ENCODE measurements at regions not wholly inside any gene's neighbourhood (a gene's known extent, or its start where the extent isn't known, plus 50 kb on each side); places are given as distances from the start of the nearest gene placed in this dataset.

GRCh38 chr12:127770118-127770517 lies 496.9 kb upstream of the TMEM132C start:
- Histone ChIP-seq H3K27me3 (peaks cover 0 to 7% (median 0%) of the 10 kb centered on the region in 9 donors), H3K9me3 (no peaks in the 10 kb centered on the region), H3K27ac (no peak overlapping the region), H3K4me1 (no peaks in the 10 kb centered on the region), H3K4me3 (no peak overlapping the region), H3K36me3 (no peaks in the 10 kb centered on the region)
- DNase-seq = no peak
- intact Hi-C loops (cut with DNase I) = no loop called here
- TF ChIP-seq CTCF (IDR thresholded peaks at IDR 0.05) (no peak), POLR2A (IDR thresholded peaks at IDR 0.05) (no peak)
- 29 to 46% (median 40%) methylated on average over 8 of the region's 8 CpGs for WGBS, 4 donors
- ATAC-seq = no peak

- intact Hi-C loops (cut with DNase I) = no loop called here
- TF ChIP-seq CTCF (IDR thresholded peaks at IDR 0.05) = no peak
- TF ChIP-seq POLR2A (IDR thresholded peaks at IDR 0.05) = no peak
- H3K4me3 ChIP-seq = no peak overlapping the region
- H3K27me3 ChIP-seq = peaks cover 0 to 7% (median 0%) of the 10 kb centered on the region in 9 donors
- no peaks in the 10 kb centered on the region for H3K9me3 ChIP-seq
- no peak for ATAC-seq
- no peaks in the 10 kb centered on the region for H3K4me1 ChIP-seq
- no peak for DNase-seq
- H3K36me3 ChIP-seq = no peaks in the 10 kb centered on the region
- 50 to 56% (median 54%) methylated on average over 3 of the region's 3 CpGs for WGBS, 4 donors
- H3K27ac ChIP-seq = no peak overlapping the region
Measured at GRCh38 chr12:127771546-127771945, 495.4 kb upstream of the TMEM132C start.

GRCh38 chr12:127773520-127773919 lies 493.4 kb upstream of the TMEM132C start:
- TF ChIP-seq POLR2A (IDR thresholded peaks at IDR 0.05) (no peak), CTCF (IDR thresholded peaks at IDR 0.05) (no peak)
- H3K9me3 ChIP-seq = no peaks in the 10 kb centered on the region
- H3K4me1 ChIP-seq = no peaks in the 10 kb centered on the region
- H3K27me3 ChIP-seq = peaks cover 0 to 7% (median 0%) of the 10 kb centered on the region in 9 donors
- no peak overlapping the region for H3K27ac ChIP-seq
- H3K36me3 ChIP-seq = no peaks in the 10 kb centered on the region
- ATAC-seq (no peak), DNase-seq (no peak)
- WGBS, 4 donors = 25 to 33% (median 29%) methylated on average over 6 of the region's 6 CpGs
- intact Hi-C loops (cut with DNase I) = no loop called here
- no peak overlapping the region for H3K4me3 ChIP-seq

- H3K36me3 ChIP-seq = no peaks in the 10 kb centered on the region
- 57 to 73% (median 60%) methylated on average over 5 of the region's 5 CpGs for WGBS, 4 donors
- H3K9me3 ChIP-seq = no peaks in the 10 kb centered on the region
- H3K27me3 ChIP-seq = peaks cover 0 to under 1% (median 0%) of the 10 kb centered on the region in 9 donors
- H3K4me3 ChIP-seq = no peak overlapping the region
- ATAC-seq = no peak
- TF ChIP-seq POLR2A (IDR thresholded peaks at IDR 0.05) (no peak), CTCF (IDR thresholded peaks at IDR 0.05) (no peak)
- H3K4me1 ChIP-seq = no peaks in the 10 kb centered on the region
- intact Hi-C loops (cut with DNase I) = no loop called here
- DNase-seq = no peak
- H3K27ac ChIP-seq = no peak overlapping the region
Measured at GRCh38 chr12:127774828-127775227, 492.1 kb upstream of the TMEM132C start.

Measured in heart left ventricle (tissue), 16 donors.